ENCODE measurements at regions not wholly inside any gene's neighbourhood (a gene's known extent, or its start where the extent isn't known, plus 50 kb on each side); places are given as distances from the start of the nearest gene placed in this dataset.

DNA sequence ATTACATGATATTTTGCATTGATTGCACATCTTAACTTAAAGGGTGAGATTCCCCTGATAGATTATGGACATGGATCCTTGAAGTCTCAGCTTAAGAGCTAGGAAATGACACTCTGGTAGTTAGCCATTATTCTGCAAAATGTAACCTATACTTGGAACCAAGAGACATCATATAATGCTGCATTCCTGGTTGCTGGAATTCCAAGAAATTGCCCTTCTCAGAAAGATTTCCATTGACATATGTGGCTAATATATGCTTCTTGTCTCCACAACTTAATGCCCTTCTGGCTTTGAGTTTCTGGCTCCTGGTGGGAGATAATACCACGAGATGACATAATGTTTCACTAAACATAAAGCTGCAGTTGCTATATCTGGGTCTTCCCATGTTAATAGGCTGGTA, 204.4 kb upstream of the TRPC4 start:
- H3K79me2 ChIP-seq (ENCODE audit: insufficient read depth, low read length), result no peaks in the 10 kb centered on the region
- Mint-ChIP-seq H3K27me3 (ENCODE audit: low read depth) (no peaks in the 10 kb centered on the region), H3K4me3 (no peak overlapping the region), H3K27ac (no peak overlapping the region), H3K36me3 (ENCODE audit: insufficient read depth in 1 of 3, low read depth in 3 of 3) (no peaks in the 10 kb centered on the region; a peak in 1 of 7 replicates), H3K4me1 (no peaks in the 10 kb centered on the region), H3K9me3 (peaks cover 7% of the 10 kb centered on the region in 2 experiments; a peak in 3 of 5 replicates)
- H2BK20ac ChIP-seq (ENCODE audit: low read depth, low read length, poor library complexity, severe bottlenecking), result no peak overlapping the region
- H3K4me1 ChIP-seq (ENCODE audit: insufficient read depth, low read length), result no peaks in the 10 kb centered on the region; the same call in 1 of the 2 replicates
- H2BK15ac ChIP-seq (ENCODE audit: low read depth, low read length), result no peak overlapping the region
- H3K79me1 ChIP-seq (ENCODE audit: insufficient read depth, low read depth, low read length, poor library complexity, severe bottlenecking), result no peaks in the 10 kb centered on the region
- no peak overlapping the region for H2AFZ ChIP-seq (ENCODE audit: low read length)
- H3K14ac ChIP-seq (ENCODE audit: insufficient read depth, low read length), result no peak overlapping the region
- H3K23ac ChIP-seq (ENCODE audit: insufficient read length, low read depth, low read length), result no peak overlapping the region
- H4K20me1 ChIP-seq (ENCODE audit: control insufficient read depth, insufficient read depth, insufficient read length), result no peaks in the 10 kb centered on the region
- no peak overlapping the region for H4K8ac ChIP-seq (replicated peaks; ENCODE audit: insufficient read length, low read depth, low read length)
- no peaks in the 10 kb centered on the region for H3K9me3 ChIP-seq (ENCODE audit: control insufficient read depth, low read depth, low read length)
- no peak overlapping the region for H2BK120ac ChIP-seq (ENCODE audit: low read depth, low read length, poor library complexity, severe bottlenecking)
- H3T11ph ChIP-seq (ENCODE audit: low read length), result no peak overlapping the region
- TF ChIP-seq, protein P1, sequence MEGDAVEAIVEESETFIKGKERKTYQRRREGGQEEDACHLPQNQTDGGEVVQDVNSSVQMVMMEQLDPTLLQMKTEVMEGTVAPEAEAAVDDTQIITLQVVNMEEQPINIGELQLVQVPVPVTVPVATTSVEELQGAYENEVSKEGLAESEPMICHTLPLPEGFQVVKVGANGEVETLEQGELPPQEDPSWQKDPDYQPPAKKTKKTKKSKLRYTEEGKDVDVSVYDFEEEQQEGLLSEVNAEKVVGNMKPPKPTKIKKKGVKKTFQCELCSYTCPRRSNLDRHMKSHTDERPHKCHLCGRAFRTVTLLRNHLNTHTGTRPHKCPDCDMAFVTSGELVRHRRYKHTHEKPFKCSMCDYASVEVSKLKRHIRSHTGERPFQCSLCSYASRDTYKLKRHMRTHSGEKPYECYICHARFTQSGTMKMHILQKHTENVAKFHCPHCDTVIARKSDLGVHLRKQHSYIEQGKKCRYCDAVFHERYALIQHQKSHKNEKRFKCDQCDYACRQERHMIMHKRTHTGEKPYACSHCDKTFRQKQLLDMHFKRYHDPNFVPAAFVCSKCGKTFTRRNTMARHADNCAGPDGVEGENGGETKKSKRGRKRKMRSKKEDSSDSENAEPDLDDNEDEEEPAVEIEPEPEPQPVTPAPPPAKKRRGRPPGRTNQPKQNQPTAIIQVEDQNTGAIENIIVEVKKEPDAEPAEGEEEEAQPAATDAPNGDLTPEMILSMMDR (conservative IDR thresholded peaks at IDR 0.05), result no peak
- no peak overlapping the region for H3K4me2 ChIP-seq (ENCODE audit: insufficient read depth, insufficient read length, low read length)
- H4K5ac ChIP-seq (ENCODE audit: insufficient read length, low read depth, low read length), result no peak overlapping the region
- H2AK5ac ChIP-seq (ENCODE audit: insufficient read length, low read length), result no peak overlapping the region
- H3K18ac ChIP-seq (ENCODE audit: insufficient read length, low read depth, low read length), result no peak overlapping the region
- H3K23me2 ChIP-seq (ENCODE audit: insufficient read length, low read depth, low read length, poor library complexity, severe bottlenecking), result no peaks in the 10 kb centered on the region
- H3K27me3 ChIP-seq (ENCODE audit: insufficient read depth, low read length), result no peaks in the 10 kb centered on the region
- no peak overlapping the region for H2BK12ac ChIP-seq (ENCODE audit: insufficient read length, low read depth, low read length)
- H4K91ac ChIP-seq (ENCODE audit: insufficient read length, low read depth, low read length), result no peak overlapping the region
- H2BK5ac ChIP-seq (ENCODE audit: insufficient read length, low read length), result no peak overlapping the region
- no CpG with 5 or more reads among the region's 1 CpG for WGBS (ENCODE audit: extremely low coverage, insufficient read length, low lambda C conversion rate)
- no peak overlapping the region for H3K56ac ChIP-seq (ENCODE audit: insufficient read length, low read depth, low read length)
- no peak for DNase-seq
- no peak overlapping the region for H3K27ac ChIP-seq (ENCODE audit: insufficient read length, low read depth, low read length)
- H3K4ac ChIP-seq (ENCODE audit: low read depth, low read length), result no peak overlapping the region
- H3K9ac ChIP-seq (ENCODE audit: extremely low read depth, insufficient read length, low read length), result no peak overlapping the region

All from H9 (cell line).